WTC11 (cell line): ENCODE measurements at regions not wholly inside any gene's neighbourhood (a gene's known extent, or its start where the extent isn't known, plus 50 kb on each side); places are given as distances from the start of the nearest gene placed in this dataset.

Experiments
- CTCF ChIP-seq: fragments of 200-600 bp; IDR thresholded peaks from 2 replicates; pipeline ENCODE4 v1.8.0; 2022; ENCODE audit warnings: antibody characterized with exemption
- ETV6 ChIP-seq: sonication (generic); formaldehyde crosslinking; IDR thresholded peaks from 2 replicates; pipeline ENCODE4 v1.8.1; 2022; ENCODE audit warnings: mild to moderate bottlenecking, missing genetic modification reagents
- FOXJ3 ChIP-seq: sonication (generic); formaldehyde crosslinking; IDR thresholded peaks from 2 replicates; pipeline ENCODE4 v1.9.0; 2021; ENCODE audit warnings: missing genetic modification reagents, mild to moderate bottlenecking, borderline replicate concordance
- FOXP4 ChIP-seq: sonication (generic); formaldehyde crosslinking; IDR thresholded peaks from 2 replicates; pipeline ENCODE4 v1.8.0; 2022; ENCODE audit warnings: mild to moderate bottlenecking, missing genetic modification reagents
- IRF1 ChIP-seq: sonication (generic); formaldehyde crosslinking; IDR thresholded peaks from 2 replicates; pipeline ENCODE4 v1.8.0; 2023; ENCODE audit warnings: missing genetic modification reagents
- MAX ChIP-seq: sonication (generic); formaldehyde crosslinking; IDR thresholded peaks from 2 replicates; pipeline ENCODE4 v1.8.0; 2022; ENCODE audit warnings: mild to moderate bottlenecking, missing genetic modification reagents
- NFATC4 ChIP-seq: fragments of 250-450 bp; sonication (Bioruptor Pico); IDR thresholded peaks from 2 replicates; pipeline ENCODE4 v1.9.0; 2021; ENCODE audit warnings: mild to moderate bottlenecking
- RORB ChIP-seq: fragments of 250-450 bp; sonication (Bioruptor Pico); IDR thresholded peaks from 2 replicates; pipeline ENCODE4 v1.9.0; 2021; ENCODE audit warnings: mild to moderate bottlenecking
- SP1 ChIP-seq: sonication (generic); formaldehyde crosslinking; conservative IDR thresholded peaks from 2 replicates; pipeline ENCODE4 v1.8.1; 2022; ENCODE audit warnings: missing genetic modification reagents
- TP53 ChIP-seq: sonication (generic); formaldehyde crosslinking; IDR thresholded peaks from 2 replicates; pipeline ENCODE4 v1.8.1; 2023; ENCODE audit warnings: mild to moderate bottlenecking, missing genetic modification reagents
- ZNF219 ChIP-seq: sonication (generic); formaldehyde crosslinking; IDR thresholded peaks from 2 replicates; pipeline ENCODE4 v1.8.0; 2023; ENCODE audit warnings: missing genetic modification reagents, mild to moderate bottlenecking, borderline replicate concordance

GRCh38 chr9:23326597-23326996 lies 499.4 kb downstream of the ELAVL2 start:
- TF ChIP-seq MAX (no peak), CTCF (no peak), RORB (no peak), FOXJ3 (CRISPR knock-in tag) (no peak), ZNF219 (CRISPR knock-in tag) (no peak), NFATC4 (CRISPR knock-in tag) (no peak), TP53 (no peak), FOXP4 (CRISPR knock-in tag) (no peak), IRF1 (CRISPR knock-in tag) (no peak), ETV6 (CRISPR knock-in tag) (no peak), SP1 (CRISPR knock-in tag) (no peak)
